ENCODE measurements at regions not wholly inside any gene's neighbourhood (a gene's known extent, or its start where the extent isn't known, plus 50 kb on each side); places are given as distances from the start of the nearest gene placed in this dataset.

GRCh38 chr10:2703953-2704352, 363.4 kb upstream of the PFKP start:
- no peak for TF ChIP-seq POLR2AphosphoS5 (IDR thresholded peaks at IDR 0.05; ENCODE audit: low read depth, low read length)
- no peak for TF ChIP-seq TAF1 (IDR thresholded peaks at IDR 0.05; ENCODE audit: borderline replicate concordance, low read depth, low read length)
- TF ChIP-seq POLR2A (IDR thresholded peaks at IDR 0.05; ENCODE audit: low read depth, low read length): no peak

All from GM12892 (cell line).